T-helper 17 cell (primary cell): ENCODE measurements at regions not wholly inside any gene's neighbourhood (a gene's known extent, or its start where the extent isn't known, plus 50 kb on each side); places are given as distances from the start of the nearest gene placed in this dataset.

ENCODE experiments used
- ATAC-seq: fragments of 150-1000 bp; cut with Tn5 transposase; 2 replicates; pipeline ENCODE4 v1.10.0; 2021; ENCODE audit warnings: mild to moderate bottlenecking, moderate library complexity
- DNase-seq, 3 donors: peaks; one replicate each; pipeline versions ENCODE4 v3.0.0 to v3.0.0-alpha.2; 2020 to 2021
- H3K9me3 ChIP-seq: one replicate; pipeline ENCODE4 v1.7.0; 2013; ENCODE audit warnings: low read length, mild to moderate bottlenecking; ENCODE audit not compliant: control insufficient read depth, poor library complexity, severe bottlenecking
- H3K27ac Mint-ChIP-seq: one replicate; pipeline ENCODE4 v1.8.0; 2022; ENCODE audit warnings: mild to moderate bottlenecking, moderate library complexity, mixed read lengths
- H3K27me3 Mint-ChIP-seq: one replicate; pipeline ENCODE4 v1.8.0; 2022; ENCODE audit warnings: mixed read lengths
- H3K36me3 Mint-ChIP-seq: one replicate; pipeline ENCODE4 v1.8.0; 2022; ENCODE audit warnings: low read depth, mixed read lengths
- H3K4me1 Mint-ChIP-seq: one replicate; pipeline ENCODE4 v1.8.0; 2022; ENCODE audit warnings: mild to moderate bottlenecking, mixed read lengths
- H3K4me3 Mint-ChIP-seq: one replicate; pipeline ENCODE4 v1.8.0; 2022; ENCODE audit warnings: mild to moderate bottlenecking, moderate library complexity, mixed read lengths

GRCh38 chr16:62216837-62217236 lies 180.6 kb upstream of the CDH8 start:
- no peaks in the 10 kb centered on the region for H3K9me3 ChIP-seq
- ATAC-seq (no peak), DNase-seq (no peak)
- Mint-ChIP-seq H3K27ac (no peak overlapping the region), H3K27me3 (no peaks in the 10 kb centered on the region), H3K4me3 (no peak overlapping the region), H3K36me3 (no peaks in the 10 kb centered on the region), H3K4me1 (no peaks in the 10 kb centered on the region)

DNA sequence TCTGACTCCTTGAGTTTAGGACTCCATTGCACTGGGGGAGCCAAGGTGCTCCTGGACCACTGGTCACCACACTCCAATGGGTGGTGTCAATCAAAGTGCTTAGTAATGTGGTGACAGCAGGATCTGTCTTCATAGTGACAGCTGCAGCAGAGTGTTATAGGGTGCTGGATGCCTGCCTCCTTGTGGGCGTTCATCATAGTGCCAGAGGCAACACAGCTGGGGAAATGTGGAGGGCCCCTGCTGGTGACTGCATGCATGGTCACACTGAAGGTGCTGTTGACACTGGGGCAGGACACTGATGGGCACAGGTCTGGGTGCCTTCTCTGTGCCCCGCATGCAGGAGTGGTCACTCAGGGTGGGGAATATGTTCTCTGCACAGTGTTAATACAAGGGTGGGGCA lies 177.5 kb upstream of the CDH8 start:
- Mint-ChIP-seq H3K4me3 (no peak overlapping the region), H3K27me3 (no peaks in the 10 kb centered on the region), H3K27ac (no peak overlapping the region), H3K4me1 (no peaks in the 10 kb centered on the region), H3K36me3 (no peaks in the 10 kb centered on the region)
- H3K9me3 ChIP-seq = no peaks in the 10 kb centered on the region
- DNase-seq = no peak
- ATAC-seq = no peak

DNA sequence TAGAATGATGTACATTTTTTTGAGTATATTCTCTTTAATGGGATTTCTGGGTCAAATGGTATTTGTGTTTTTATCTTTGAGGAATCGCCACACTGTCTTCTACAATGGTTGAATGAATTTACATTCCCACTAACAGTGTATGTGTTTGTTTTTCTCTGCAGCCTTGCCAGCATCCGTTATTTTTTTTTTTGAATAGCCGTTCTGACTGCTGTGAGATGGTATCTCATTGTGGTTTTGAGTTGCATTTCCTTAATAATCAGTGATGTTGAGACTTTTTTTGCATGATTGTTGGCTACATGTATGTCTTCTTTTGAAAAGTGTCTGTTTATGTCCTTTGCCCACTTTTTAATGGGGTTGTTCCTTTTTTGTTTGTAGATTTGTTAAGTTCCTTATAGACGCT lies 172.7 kb upstream of the CDH8 start:
- H3K9me3 ChIP-seq = no peaks in the 10 kb centered on the region
- no peaks in the 10 kb centered on the region for H3K27me3 Mint-ChIP-seq
- H3K27ac Mint-ChIP-seq = no peak overlapping the region
- no peak for ATAC-seq
- DNase-seq = no peak
- no peak overlapping the region for H3K4me3 Mint-ChIP-seq
- no peaks in the 10 kb centered on the region for H3K4me1 Mint-ChIP-seq
- H3K36me3 Mint-ChIP-seq = no peaks in the 10 kb centered on the region

DNA sequence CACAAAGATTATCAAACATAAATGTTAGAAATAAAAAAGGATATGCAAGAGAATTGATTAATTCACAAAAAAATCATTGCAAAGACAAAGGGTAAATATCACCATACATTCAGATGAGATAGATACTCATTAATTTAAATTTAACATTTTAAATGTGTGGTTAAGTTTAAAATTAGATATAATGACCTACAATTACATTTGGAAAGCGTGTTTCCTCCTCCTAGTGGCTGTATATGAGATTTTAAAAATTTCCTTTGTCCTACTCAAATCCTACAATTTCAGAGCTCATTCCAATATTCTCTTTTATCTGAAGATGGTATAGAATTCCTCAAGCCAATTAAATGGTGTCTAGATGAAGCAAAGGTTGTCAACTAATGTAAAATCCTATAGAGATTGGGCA lies 169.2 kb upstream of the CDH8 start:
- no peak overlapping the region for H3K4me3 Mint-ChIP-seq
- no peaks in the 10 kb centered on the region for H3K9me3 ChIP-seq
- no peaks in the 10 kb centered on the region for H3K27me3 Mint-ChIP-seq
- no peak overlapping the region for H3K27ac Mint-ChIP-seq
- no peaks in the 10 kb centered on the region for H3K4me1 Mint-ChIP-seq
- DNase-seq = no peak
- no peak for ATAC-seq
- no peaks in the 10 kb centered on the region for H3K36me3 Mint-ChIP-seq

DNA sequence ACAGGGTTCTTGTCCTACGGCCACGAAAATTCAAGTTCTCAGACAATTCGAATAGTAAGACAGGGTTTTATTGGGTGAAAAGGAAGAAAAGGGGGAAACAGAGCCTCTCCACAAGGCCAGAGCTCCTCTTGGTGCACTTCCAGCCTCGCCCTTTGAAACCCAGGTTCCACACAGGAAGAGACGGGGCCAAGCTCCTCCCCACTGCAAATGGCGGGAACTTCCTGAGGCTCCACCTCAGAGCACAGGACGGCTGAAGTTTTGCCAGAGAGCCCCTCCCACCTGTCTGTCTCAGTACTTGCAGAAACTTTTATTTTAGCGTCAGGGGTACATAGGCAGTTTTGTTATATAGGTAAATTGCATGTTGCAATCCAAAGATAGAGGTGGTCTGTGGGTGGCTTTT lies 165.7 kb upstream of the CDH8 start:
- Mint-ChIP-seq H3K4me1 (no peaks in the 10 kb centered on the region), H3K4me3 (no peak overlapping the region), H3K27me3 (no peaks in the 10 kb centered on the region), H3K36me3 (no peaks in the 10 kb centered on the region), H3K27ac (no peak overlapping the region)
- ATAC-seq (no peak), DNase-seq (no peak)
- H3K9me3 ChIP-seq = no peaks in the 10 kb centered on the region

GRCh38 chr16:62194828-62195227 lies 158.6 kb upstream of the CDH8 start:
- no peaks in the 10 kb centered on the region for H3K36me3 Mint-ChIP-seq

DNA sequence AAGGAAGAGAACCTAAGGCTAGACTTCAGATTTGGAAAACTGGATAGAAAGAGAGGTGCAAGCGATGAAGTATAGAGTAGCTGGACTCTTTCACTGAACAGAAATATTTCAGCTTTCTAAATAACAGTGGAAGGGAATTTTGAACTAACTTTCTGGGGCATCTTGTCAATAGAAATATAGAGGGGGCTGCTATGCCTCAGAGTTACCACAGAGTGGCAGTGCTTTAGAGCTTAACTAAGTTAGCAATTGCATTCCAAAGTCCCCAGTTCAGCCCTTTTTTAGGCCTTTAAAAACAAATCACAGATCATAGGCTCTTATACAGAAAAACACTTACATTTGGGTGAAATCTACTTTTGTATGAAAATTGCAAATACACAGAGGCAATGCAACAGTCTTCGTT lies 154.2 kb upstream of the CDH8 start:
- Mint-ChIP-seq H3K4me1 (no peaks in the 10 kb centered on the region), H3K27ac (no peak overlapping the region), H3K36me3 (no peaks in the 10 kb centered on the region), H3K27me3 (no peaks in the 10 kb centered on the region), H3K4me3 (no peak overlapping the region)
- no peaks in the 10 kb centered on the region for H3K9me3 ChIP-seq
- DNase-seq (no peak), ATAC-seq (no peak)

More at GRCh38 chr16:62194828-62195227, 158.6 kb upstream of the CDH8 start:
- Mint-ChIP-seq H3K4me3 (no peak overlapping the region), H3K4me1 (no peaks in the 10 kb centered on the region), H3K27ac (no peak overlapping the region), H3K27me3 (no peaks in the 10 kb centered on the region)
- ATAC-seq (no peak), DNase-seq (no peak)
- H3K9me3 ChIP-seq = no peaks in the 10 kb centered on the region

DNA sequence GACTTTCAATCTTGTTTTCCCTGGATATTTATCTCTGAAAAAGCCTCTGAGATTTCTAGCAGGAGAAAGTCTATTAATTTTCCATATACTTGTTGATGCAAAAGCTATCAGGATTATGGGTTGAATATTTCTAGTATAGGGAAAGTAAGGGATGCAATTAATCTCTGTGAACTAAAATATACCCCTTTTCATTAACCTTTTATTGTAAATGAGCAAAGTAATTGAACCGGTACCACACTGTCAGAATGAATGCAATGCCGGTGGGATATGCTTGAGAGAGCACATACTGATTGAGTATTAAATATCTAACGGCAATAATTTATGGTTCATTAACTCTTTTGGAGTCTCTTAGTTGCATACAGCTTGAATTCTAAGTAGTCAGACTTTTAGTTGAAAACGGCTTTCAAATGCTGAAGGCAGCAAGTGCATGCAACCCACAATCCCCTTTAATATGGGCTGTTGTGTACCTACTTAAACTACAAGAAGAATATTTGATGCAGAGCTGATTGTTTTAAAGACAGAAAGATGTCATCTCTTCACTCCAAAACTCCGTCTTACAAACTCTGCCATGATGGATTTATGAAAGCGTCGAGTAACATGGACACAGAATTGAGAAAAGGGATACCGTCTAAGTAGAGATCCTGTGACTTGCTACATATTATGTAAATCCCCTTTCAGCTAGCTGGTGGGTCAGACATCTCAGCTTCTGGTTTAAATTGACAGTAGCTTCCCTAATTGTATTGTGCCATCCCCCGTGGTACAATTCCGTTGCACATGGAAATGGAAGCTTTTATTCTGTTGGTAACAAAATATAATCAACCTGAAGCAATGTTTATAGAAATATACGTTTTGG lies 141.3 kb upstream of the CDH8 start:
- Mint-ChIP-seq H3K4me1 (no peaks in the 10 kb centered on the region), H3K36me3 (no peaks in the 10 kb centered on the region), H3K27ac (no peak overlapping the region), H3K27me3 (no peaks in the 10 kb centered on the region), H3K4me3 (no peak overlapping the region)
- DNase-seq (no peak), ATAC-seq (no peak)
- peaks cover 3% of the 10 kb centered on the region for H3K9me3 ChIP-seq

GRCh38 chr16:62170642-62171041 lies 134.4 kb upstream of the CDH8 start:
- ATAC-seq (no peak), DNase-seq (no peak)
- peaks cover 6% of the 10 kb centered on the region for H3K9me3 ChIP-seq
- Mint-ChIP-seq H3K4me1 (no peaks in the 10 kb centered on the region), H3K4me3 (no peak overlapping the region), H3K36me3 (no peaks in the 10 kb centered on the region), H3K27me3 (no peaks in the 10 kb centered on the region), H3K27ac (no peak overlapping the region)

GRCh38 chr16:62167551-62167950 lies 131.3 kb upstream of the CDH8 start:
- no peak for DNase-seq
- H3K9me3 ChIP-seq = peaks cover 3% of the 10 kb centered on the region
- Mint-ChIP-seq H3K36me3 (no peaks in the 10 kb centered on the region), H3K27ac (no peak overlapping the region), H3K27me3 (no peaks in the 10 kb centered on the region), H3K4me1 (no peaks in the 10 kb centered on the region), H3K4me3 (no peak overlapping the region)
- no peak for ATAC-seq

DNA sequence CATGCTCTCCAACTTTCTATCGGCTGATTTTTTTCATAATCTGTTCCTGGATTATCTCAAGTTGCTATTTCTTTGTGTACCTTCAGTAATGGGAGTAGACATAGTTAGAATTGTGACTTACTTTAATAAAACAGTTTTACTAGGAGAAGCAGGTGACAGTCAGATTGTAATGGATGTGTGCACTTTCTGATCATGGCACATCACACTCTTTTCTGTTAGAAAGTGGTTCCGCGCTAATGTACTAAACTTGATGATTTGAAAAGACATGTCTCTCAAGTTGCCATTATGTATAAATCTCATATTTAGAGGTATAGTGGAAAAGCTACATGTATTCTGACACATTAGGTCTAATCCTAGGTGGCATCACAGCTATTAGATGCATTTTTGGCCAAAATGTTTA lies 121.3 kb upstream of the CDH8 start:
- no peak overlapping the region for H3K27ac Mint-ChIP-seq
- no peaks in the 10 kb centered on the region for H3K27me3 Mint-ChIP-seq
- no peaks in the 10 kb centered on the region for H3K4me1 Mint-ChIP-seq
- no peak for DNase-seq
- peaks cover 2% of the 10 kb centered on the region for H3K9me3 ChIP-seq
- no peaks in the 10 kb centered on the region for H3K36me3 Mint-ChIP-seq
- no peak for ATAC-seq
- H3K4me3 Mint-ChIP-seq = no peak overlapping the region

- ATAC-seq (no peak), DNase-seq (no peak)
- H3K27me3 Mint-ChIP-seq = no peaks in the 10 kb centered on the region
- H3K36me3 Mint-ChIP-seq = no peaks in the 10 kb centered on the region
- H3K4me3 Mint-ChIP-seq = no peak overlapping the region
- H3K9me3 ChIP-seq = peaks cover 2% of the 10 kb centered on the region
- H3K4me1 Mint-ChIP-seq = no peaks in the 10 kb centered on the region
- no peak overlapping the region for H3K27ac Mint-ChIP-seq
These were observed 120.7 kb upstream of the CDH8 start for GRCh38 chr16:62156971-62157370.

DNA sequence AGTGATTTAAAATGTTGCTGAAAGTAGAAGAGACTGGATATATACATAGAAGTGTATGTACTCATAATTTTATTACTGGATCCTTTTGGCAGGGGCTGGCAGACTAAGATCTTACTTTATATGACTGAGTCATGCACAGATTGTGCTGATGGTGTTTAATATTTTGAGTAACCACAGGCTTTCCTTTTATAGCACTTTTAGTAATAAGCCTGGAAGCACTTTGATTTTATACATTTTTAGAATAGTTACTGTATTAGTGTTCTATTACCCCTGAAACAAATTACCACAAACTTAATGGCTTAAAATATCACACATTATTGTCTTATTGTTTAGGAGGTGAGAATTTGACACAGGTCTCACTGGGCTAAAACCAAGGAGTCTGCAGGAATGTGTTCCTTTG lies 113.4 kb upstream of the CDH8 start:
- DNase-seq (no peak), ATAC-seq (no peak)
- H3K27ac Mint-ChIP-seq = no peak overlapping the region
- no peaks in the 10 kb centered on the region for H3K9me3 ChIP-seq
- no peaks in the 10 kb centered on the region for H3K27me3 Mint-ChIP-seq
- H3K36me3 Mint-ChIP-seq = no peaks in the 10 kb centered on the region
- H3K4me3 Mint-ChIP-seq = no peak overlapping the region
- H3K4me1 Mint-ChIP-seq = no peaks in the 10 kb centered on the region

DNA sequence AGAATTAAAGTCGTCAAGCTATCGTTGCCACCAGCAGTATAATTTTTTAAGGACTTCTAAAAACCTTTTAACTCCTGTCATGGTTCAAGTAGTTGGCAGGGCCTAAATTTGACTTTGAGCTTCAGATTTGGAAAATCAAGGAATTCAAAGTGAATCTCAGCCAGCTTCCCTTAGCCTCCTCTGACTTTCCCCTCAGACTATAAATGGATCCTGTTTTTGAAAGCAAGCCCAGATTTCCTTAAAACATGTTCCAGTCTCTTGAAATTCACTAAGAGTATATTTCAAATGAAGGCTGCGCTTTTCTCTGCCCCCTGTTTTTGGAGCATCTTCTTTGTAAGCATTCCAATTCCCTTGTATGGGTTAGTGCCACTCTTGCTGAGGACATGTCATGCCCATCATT lies 101.8 kb upstream of the CDH8 start:
- Mint-ChIP-seq H3K27ac (no peak overlapping the region), H3K36me3 (no peaks in the 10 kb centered on the region), H3K4me3 (no peak overlapping the region), H3K27me3 (no peaks in the 10 kb centered on the region), H3K4me1 (no peaks in the 10 kb centered on the region)
- ATAC-seq (no peak), DNase-seq (no peak)
- no peaks in the 10 kb centered on the region for H3K9me3 ChIP-seq
